Ovary (tissue), 3 donors: ENCODE measurements at regions not wholly inside any gene's neighbourhood (a gene's known extent, or its start where the extent isn't known, plus 50 kb on each side); places are given as distances from the start of the nearest gene placed in this dataset.

ENCODE experiments used
- CTCF ChIP-seq, 3 donors: fragments of 450-650 bp in 2 of 3; fragments of 200-600 bp in 1 of 3; IDR thresholded peaks; one replicate each; pipeline versions ENCODE4 v1.5.1 to v1.8.0; 2016 to 2022; ENCODE audit warnings: antibody characterized with exemption in 3 of 3, mild to moderate bottlenecking in 1 of 3
- POLR2A ChIP-seq: fragments of 450-650 bp; IDR thresholded peaks from one replicate; pipeline ENCODE4 v1.6.1; 2017; ENCODE audit warnings: antibody characterized with exemption, mild to moderate bottlenecking, moderate library complexity
- donor health status: DM: no; HTN: no; CAD: no.

GRCh38 chr16:73226675-73227074 lies 178.7 kb upstream of the ZFHX3 start:
- TF ChIP-seq CTCF (IDR thresholded peaks at IDR 0.05) (no peak), POLR2A (no peak)
